A549 (cell line): ENCODE measurements at regions not wholly inside any gene's neighbourhood (a gene's known extent, or its start where the extent isn't known, plus 50 kb on each side); places are given as distances from the start of the nearest gene placed in this dataset.

Experiments
- CTCF ChIP-seq: fragments of >200 bp; sonication (Bioruptor Twin); formaldehyde crosslinking; IDR thresholded peaks from 3 replicates; pipeline ENCODE4 v1.5.1; 2016
- EP300 ChIP-seq, 2 experiments: fragments of >200 bp; sonication (Bioruptor Twin); formaldehyde crosslinking; IDR thresholded peaks; 2 replicates in 1 of 2; 3 replicates in 1 of 2; pipeline ENCODE4 v1.6.1; 2016 to 2017
- KDM5A ChIP-seq: fragments of 200-600 bp; sonication (generic); IDR thresholded peaks from 2 replicates; pipeline ENCODE4 v1.6.1; 2016; ENCODE audit warnings: antibody characterized with exemption, mild to moderate bottlenecking
- MYC ChIP-seq: IDR thresholded peaks from 2 replicates; pipeline ENCODE4 v1.6.1; 2012; ENCODE audit warnings: mild to moderate bottlenecking, inconsistent platforms, low read length, improper control_type of control experiment, borderline replicate concordance
- NFE2L2 ChIP-seq: fragments of 150-350 bp; conservative IDR thresholded peaks from 2 replicates; pipeline ENCODE4 v1.6.1; 2014; ENCODE audit warnings: low read length
- PBX3 ChIP-seq: IDR thresholded peaks from 2 replicates; pipeline ENCODE4 v1.6.1; 2012
- RAD21 ChIP-seq, 2 experiments: fragments of >200 bp in 1 of 2; sonication (Bioruptor Twin) in 1 of 2; formaldehyde crosslinking in 1 of 2; IDR thresholded peaks in 1 of 2; conservative IDR thresholded peaks in 1 of 2; 2 replicates in 1 of 2; 3 replicates in 1 of 2; pipeline ENCODE4 v1.6.1; 2012 to 2018; ENCODE audit warnings: inconsistent platforms in 1 of 2
- USF2 ChIP-seq: fragments of 450-650 bp; IDR thresholded peaks from 2 replicates; pipeline ENCODE4 v1.6.1; 2014; ENCODE audit warnings: antibody characterized with exemption
- ZFP36 ChIP-seq: fragments of 450-650 bp; IDR thresholded peaks from 2 replicates; pipeline ENCODE4 v1.6.1; 2014; ENCODE audit warnings: borderline replicate concordance; ENCODE audit not compliant: partially characterized antibody

DNA sequence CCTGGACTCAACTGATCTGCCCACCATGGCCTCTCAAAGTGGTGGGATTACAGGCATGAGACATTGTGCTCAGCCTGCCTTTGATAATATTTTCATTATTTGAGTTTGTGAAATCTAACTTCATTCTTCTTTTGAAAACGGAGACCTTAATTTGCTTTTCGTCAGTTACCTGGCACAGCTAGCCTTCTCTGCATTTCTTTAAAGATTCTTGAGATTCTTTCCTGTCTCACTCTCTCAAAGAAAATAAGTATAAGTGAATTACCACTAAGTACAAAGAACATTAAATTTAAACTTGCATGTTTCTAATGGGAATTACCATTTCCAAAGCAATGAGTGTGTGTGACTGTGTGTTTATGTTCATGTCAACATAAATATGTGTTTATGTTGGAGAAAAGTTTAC, 187.9 kb downstream of the NFKBIZ start:
- TF ChIP-seq MYC = no peak
- no peak for TF ChIP-seq CTCF
- no peak for TF ChIP-seq USF2
- no peak for TF ChIP-seq KDM5A
- no peak for TF ChIP-seq PBX3
- no peak for TF ChIP-seq RAD21 (conservative IDR thresholded peaks at IDR 0.05 in 1 of 2, IDR thresholded peaks at IDR 0.05 in 1 of 2)
- no peak for TF ChIP-seq NFE2L2
- no peak for TF ChIP-seq EP300 (IDR thresholded peaks at IDR 0.05)
- TF ChIP-seq ZFP36 = no peak
